HG03060 (cell line): ENCODE measurements at regions not wholly inside any gene's neighbourhood (a gene's known extent, or its start where the extent isn't known, plus 50 kb on each side); places are given as distances from the start of the nearest gene placed in this dataset.
"Not testable (repeated sequence)": the region's sequence is repeated elsewhere in the genome, so short reads cannot be mapped to it uniquely, and the experiment has no call there.

Experiments
- ATAC-seq: cut with Tn5 transposase; IDR thresholded peaks from one replicate; pipeline ENCODE4 v1.9.1; 2021; ENCODE audit warnings: low read depth, moderate number of reproducible peaks; ENCODE audit not compliant: unreplicated experiment

DNA sequence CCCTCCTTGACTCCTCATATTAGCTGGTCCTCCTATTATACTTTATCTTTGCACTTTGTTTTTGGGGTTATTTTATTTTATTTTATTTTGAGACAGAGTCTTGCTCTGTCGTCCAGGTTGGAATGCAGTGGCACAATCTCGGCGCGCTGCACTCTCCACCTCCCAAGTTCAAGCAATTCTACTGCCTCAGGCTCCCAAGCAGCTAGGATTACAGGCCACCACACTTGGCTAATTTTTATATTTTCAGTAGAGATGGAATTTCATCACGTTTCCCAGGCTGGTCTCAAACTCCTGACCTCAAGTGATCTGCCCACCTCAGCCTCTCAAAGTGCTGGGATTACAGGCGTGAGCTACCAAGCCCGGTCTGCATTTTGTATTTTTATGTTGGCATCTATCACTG, 126.7 kb downstream of the FOXB1 start:
- no peak for ATAC-seq

- ATAC-seq, result no peak
These were observed 130.5 kb downstream of the FOXB1 start for GRCh38 chr15:60134609-60135008.

DNA sequence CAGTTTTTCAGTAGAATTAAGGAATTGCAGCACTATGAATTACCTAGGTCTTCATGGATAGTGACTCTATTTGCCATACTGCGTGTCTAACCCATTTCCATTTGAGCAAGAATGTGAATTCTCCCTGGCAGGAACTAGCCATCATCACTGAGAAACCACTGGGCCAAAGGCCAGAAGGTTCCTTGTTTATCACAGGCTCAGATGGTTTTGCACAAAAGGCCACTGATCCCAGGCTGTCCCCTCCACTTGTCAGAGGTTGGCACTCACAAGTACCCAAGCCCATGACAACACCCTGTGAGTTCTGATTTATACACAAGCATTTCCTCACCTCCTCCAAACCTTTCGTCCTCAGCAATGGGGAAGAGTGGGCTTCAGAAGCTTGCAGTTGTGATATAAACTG, 131.8 kb downstream of the FOXB1 start:
- ATAC-seq, result no peak

DNA sequence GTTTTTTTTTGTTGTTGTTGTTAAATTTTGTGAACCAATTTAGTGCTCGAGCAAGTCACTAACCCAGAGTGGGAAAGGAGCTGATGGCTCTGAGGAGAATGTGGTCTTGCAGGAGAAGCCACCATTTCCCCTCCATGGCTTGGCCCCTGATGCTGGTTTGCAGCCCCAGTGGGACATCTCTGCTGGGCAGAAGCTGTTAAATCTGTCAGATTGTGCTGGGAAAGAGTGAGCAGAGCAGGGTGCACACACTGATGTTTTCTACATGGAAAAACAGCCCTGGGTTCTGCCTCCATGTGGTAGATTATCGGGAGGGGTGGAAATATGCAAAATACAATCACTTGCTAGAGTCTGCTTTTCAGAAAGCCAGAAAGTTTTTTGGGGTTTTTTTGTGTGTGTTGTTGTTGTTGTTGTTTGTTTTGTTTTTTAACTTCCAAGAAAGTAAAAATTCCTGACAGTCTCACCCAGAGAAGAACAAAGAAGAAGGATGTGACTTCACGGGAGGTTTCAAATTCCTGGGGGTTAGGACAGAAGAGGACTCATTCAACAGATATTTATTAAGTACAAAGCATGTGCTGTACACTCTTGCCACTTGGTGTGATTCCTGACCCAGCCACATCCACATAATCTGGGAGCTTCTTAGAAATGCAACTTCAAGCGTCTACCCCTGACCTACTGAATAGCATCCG, 133.7 kb downstream of the FOXB1 start:
- no peak for ATAC-seq

- no peak for ATAC-seq
These were observed 134.4 kb downstream of the FOXB1 start for GRCh38 chr15:60138397-60138968.

DNA sequence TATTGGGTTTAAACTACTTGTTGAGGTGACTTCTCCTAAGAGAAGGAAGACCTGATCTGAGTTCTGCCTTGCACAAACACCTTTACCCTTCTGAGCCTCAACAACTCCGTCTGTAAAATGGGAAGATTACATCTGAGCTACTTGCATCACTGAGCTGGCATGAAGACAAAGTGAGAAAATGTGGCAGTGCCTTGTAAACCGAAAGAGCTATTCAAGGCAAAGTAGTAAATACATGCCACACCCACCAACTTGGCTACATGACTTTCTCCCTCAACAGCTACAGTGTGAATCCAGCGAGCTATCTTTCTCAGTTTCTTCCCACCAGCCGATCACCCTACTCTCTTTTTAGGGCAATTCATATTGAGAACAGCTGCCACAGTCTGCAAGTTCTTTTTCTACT, 148.3 kb downstream of the FOXB1 start:
- no peak for ATAC-seq

DNA sequence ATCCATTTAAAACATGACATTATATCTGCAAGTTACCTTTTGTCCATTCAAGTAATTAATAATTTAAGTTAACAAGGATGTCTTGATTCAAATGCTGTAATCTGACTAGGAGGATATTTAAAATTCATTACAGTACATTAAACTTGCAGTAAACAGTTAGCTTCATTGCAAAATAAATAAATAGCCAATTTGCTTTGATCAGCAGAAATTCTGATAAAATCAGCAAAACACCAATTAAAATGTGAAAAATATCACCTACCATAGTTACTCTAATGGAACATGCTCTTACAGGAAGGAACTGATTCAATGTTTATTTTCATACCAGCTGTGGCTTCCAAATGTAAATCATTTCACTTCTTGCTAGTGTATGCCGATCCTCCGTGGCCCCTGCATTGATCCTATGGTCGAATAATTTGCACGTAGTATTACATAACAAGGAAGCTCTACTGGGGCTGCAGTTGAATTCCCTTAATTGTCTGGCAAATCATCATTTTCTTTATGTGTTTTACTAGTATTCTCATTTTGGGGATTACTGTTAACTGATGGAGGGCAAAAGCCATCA, 150.7 kb downstream of the FOXB1 start:
- no peak for ATAC-seq

DNA sequence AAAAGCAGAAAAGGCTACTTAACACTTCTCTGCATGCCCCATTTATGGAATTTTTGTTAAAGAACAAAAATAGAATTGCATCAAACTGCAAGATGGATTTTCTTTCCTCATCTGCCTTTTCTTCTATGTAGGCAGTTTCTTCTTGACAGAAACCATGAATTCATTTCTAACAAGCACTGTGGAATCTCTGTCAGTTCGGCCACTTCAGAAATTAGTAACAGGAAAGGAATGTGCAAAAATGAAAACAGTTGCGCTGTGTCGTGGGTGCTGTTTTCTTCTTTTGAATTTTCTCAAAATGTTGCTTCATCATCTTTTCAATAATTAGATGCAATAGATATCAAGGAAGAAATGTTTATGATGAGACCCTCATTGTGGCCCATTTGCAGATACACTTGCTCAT, 151.6 kb downstream of the FOXB1 start:
- no peak for ATAC-seq

DNA sequence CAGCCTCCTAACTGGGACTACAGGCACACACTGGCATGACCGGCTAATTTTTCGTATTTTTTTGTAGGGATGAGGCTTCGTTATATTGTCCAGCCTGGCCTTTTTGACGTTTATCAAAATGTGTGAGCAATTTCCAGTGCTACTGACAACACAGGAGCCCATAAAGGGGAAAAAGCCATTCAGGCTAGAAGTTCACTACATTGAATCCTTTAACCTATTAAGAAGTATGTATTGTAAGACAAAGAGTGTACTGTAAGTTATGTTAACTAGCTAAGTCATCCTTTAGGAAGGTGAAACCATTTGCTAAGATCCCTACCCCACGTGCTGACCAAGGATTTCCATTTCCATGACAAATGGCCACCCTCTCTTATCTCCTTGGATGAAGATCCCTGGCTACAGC, 156.8 kb downstream of the FOXB1 start:
- no peak for ATAC-seq

GRCh38 chr15:60161704-60162103, 157.6 kb downstream of the FOXB1 start:
- no peak for ATAC-seq

GRCh38 chr15:60162251-60162967, 158.3 kb downstream of the FOXB1 start:
- ATAC-seq, result no peak

DNA sequence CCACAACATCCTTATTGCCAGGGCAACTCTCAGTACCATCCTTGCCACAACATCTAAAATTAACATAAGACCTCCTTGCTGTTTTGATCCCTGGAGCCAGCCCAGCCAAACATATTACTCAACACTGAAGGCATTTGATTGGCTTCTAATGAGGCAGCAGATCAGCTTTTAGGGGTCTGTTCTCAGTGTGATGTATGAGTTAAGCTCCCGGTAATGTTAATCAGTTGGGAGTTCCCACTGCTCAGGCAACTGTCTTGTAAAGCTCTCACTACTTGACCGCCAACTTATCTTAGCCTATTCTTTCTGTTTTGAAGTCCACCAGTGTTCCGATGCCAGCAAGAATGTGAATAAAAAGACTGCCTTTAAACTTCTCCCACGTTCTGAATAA, 158.9 kb downstream of the FOXB1 start:
- ATAC-seq, result no peak

GRCh38 chr15:60165111-60165510, 161.0 kb downstream of the FOXB1 start:
- ATAC-seq, result no peak

DNA sequence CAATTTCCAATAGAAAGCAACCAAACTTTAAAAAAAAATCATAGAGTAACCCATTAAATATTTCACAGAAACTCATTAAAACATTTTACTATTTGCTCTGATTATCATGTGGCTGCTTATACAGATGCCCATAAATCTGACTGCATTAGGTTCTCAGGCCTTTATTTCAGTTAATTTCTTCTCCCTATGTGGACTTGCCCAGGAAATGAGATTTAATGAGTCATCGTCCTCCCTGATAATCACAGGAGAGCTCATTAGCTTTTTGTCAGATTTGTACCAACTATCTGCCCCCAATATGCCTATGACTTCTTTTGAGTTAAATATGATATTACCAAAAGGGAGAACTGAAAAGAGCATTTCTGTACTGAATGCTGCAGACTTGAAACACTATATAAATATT, 168.0 kb downstream of the FOXB1 start:
- no peak for ATAC-seq

DNA sequence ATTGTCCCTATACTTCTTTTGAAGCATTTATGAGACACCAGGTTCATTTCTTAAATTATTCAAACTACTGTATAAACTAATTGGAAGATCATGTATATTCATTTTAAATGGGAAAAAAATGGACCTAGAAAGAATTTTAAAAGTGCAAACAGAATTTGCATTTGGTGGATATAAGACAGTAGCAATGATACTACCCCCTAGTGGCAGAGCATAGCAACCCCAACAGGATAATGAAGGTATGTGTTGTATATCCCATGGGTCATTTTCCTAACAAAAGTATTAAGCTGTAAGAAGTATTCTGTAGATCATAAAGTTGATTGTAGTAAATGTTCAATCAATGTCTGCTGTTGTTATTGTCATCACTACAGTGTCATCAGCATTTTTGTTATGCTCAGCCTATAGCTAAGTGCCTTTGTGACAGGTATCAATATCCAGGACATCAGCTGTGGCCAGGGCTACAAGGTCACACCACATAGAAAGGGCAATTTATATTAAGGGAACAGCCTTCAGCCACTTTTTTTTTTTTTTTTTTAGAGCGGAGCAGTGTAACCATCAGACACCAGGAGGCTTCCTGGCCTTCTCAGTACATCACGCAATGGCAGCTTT, 175.8 kb downstream of the FOXB1 start:
- ATAC-seq, result no peak

DNA sequence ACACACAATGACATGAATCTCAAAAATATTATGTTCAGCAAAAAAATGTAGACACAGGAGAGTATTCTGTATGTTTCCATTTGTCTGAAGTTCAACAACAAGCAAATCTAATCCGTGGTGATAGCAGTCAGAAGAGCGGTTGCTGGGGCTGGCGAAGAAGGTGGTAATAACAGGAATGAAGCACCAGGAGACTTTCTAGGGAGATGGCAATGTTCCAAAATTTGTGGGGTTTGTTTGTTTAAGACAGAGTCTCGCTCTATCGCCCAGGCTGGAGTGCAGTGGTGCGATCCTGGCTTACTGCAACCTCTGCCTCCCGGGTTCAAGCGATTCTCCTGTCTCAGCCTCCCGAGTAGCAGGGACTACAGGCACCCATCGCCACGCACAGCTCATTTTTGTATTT, 177.8 kb downstream of the FOXB1 start:
- not testable (repeated sequence) for ATAC-seq

- ATAC-seq, result no peak
These were observed 179.3 kb downstream of the FOXB1 start for GRCh38 chr15:60183366-60183765.

DNA sequence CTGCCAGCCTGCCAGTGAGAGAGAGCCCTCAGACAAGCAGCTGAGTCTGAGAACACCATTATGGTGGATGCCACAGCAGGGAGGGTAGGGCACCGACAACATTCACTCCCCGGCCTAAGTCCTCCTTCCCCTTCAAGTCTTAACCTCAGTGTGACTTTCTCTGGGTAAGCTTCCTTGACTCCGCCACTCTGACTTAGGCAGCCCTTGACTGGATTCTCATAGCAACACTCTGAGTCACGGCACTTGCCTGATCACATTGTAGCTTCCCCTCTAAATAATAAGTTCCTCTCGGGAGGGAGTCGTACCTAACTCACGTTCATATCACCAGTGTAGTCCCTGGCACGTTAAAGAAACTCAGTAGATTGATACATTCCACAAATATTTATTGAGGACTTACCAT, 180.5 kb downstream of the FOXB1 start:
- no peak for ATAC-seq

- no peak for ATAC-seq
These were observed 186.9 kb downstream of the FOXB1 start for GRCh38 chr15:60191016-60191415.

GRCh38 chr15:60191821-60192220, 187.7 kb downstream of the FOXB1 start:
- no peak for ATAC-seq

GRCh38 chr15:60195611-60196010, 191.5 kb downstream of the FOXB1 start:
- no peak for ATAC-seq
